ENCODE measurements at regions not wholly inside any gene's neighbourhood (a gene's known extent, or its start where the extent isn't known, plus 50 kb on each side); places are given as distances from the start of the nearest gene placed in this dataset.

GRCh38 chr12:41941079-41941478 lies 203.6 kb downstream of the GXYLT1 start:
- no peaks in the 10 kb centered on the region for H3K79me2 ChIP-seq (ENCODE audit: control insufficient read depth, low read length)
- H4K20me1 ChIP-seq (ENCODE audit: control insufficient read depth, insufficient read depth, low read depth, low read length), result no peaks in the 10 kb centered on the region
- H3K27me3 ChIP-seq (ENCODE audit: control insufficient read depth, low read length), result no peaks in the 10 kb centered on the region
- H3K9me3 ChIP-seq (ENCODE audit: control insufficient read depth, insufficient read depth, low read length), result no peaks in the 10 kb centered on the region; the same call in 1 of the 2 replicates
- no peak overlapping the region for H3K4me2 ChIP-seq (ENCODE audit: low read length)
- H3K4me1 ChIP-seq (ENCODE audit: control insufficient read depth, low read length), result no peaks in the 10 kb centered on the region
- H3F3A ChIP-seq (ENCODE audit: control insufficient read depth, insufficient read depth), result no peaks in the 10 kb centered on the region
- no peaks in the 10 kb centered on the region for H3K9me2 ChIP-seq (replicated peaks; ENCODE audit: control insufficient read depth, low read length)
- TF ChIP-seq CTCF (IDR thresholded peaks at IDR 0.05; ENCODE audit: low read depth, low read length, poor library complexity, severe bottlenecking) (no peak), EZH2phosphoT487 (IDR thresholded peaks at IDR 0.05; ENCODE audit: borderline replicate concordance, low read length) (no peak)
- H3K36me3 ChIP-seq (ENCODE audit: control insufficient read depth, low read length), result no peaks in the 10 kb centered on the region
- no peak overlapping the region for H3K4me3 ChIP-seq (ENCODE audit: low read length)
- no peak overlapping the region for H3K27ac ChIP-seq (ENCODE audit: low read depth, low read length)

DNA sequence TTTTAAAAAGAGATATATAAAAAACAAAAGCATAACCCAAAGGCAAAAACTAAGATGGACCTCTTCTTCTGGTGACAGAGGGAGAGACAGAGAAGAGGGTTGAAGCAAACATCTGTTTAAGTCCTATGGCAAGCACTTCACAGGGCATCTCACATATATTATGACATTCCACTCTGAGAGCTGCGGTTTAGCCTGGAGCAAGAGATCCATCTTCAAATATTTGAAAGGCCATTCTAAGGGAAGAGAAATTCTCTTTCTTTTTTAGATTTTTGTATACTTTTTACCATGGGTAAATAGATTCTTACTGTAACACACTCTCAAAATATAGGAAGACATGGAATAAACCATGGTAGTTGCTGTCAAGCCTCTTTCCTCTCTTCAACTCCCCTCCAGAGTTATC lies 204.1 kb downstream of the GXYLT1 start:
- no peaks in the 10 kb centered on the region for H3K27me3 ChIP-seq (ENCODE audit: control insufficient read depth, low read length)

DNA sequence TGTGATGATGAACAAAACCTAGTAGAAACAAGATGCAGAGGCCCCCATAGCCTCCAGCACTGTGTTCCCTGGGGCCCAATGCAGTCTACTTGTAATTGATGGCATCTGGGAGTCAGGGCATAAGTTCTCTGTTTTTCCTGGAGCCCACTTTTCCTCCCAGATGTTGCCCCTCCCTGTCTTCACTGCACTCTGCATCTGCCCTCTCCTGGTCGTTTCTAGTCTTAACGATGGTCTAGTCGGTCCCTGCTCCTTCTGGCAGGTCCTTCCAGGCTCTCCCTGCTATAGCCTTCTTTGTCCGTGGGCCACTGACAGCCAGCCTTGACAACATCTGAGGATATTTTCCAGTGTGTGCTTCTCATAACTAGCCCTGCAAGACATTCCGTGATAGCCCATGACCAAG lies 208.3 kb downstream of the GXYLT1 start:
- no peaks in the 10 kb centered on the region for H3K9me2 ChIP-seq (replicated peaks; ENCODE audit: control insufficient read depth, low read length)
- H3K4me1 ChIP-seq (ENCODE audit: control insufficient read depth, low read length), result peaks cover 4% of the 10 kb centered on the region; the same call in 1 of the 2 replicates
- no peaks in the 10 kb centered on the region for H3K9me3 ChIP-seq (ENCODE audit: control insufficient read depth, insufficient read depth, low read length)
- peaks cover 8% of the 10 kb centered on the region; the same call in 1 of the 2 replicates for H3K27me3 ChIP-seq (ENCODE audit: control insufficient read depth, low read length)
- H4K20me1 ChIP-seq (ENCODE audit: control insufficient read depth, insufficient read depth, low read depth, low read length), result no peaks in the 10 kb centered on the region
- no peak overlapping the region for H3K27ac ChIP-seq (ENCODE audit: low read depth, low read length)
- H3K79me2 ChIP-seq (ENCODE audit: control insufficient read depth, low read length), result no peaks in the 10 kb centered on the region
- TF ChIP-seq EZH2phosphoT487 (IDR thresholded peaks at IDR 0.05; ENCODE audit: borderline replicate concordance, low read length) (no peak), CTCF (IDR thresholded peaks at IDR 0.05; ENCODE audit: low read depth, low read length, poor library complexity, severe bottlenecking) (no peak)
- H3F3A ChIP-seq (ENCODE audit: control insufficient read depth, insufficient read depth), result no peaks in the 10 kb centered on the region
- no peak overlapping the region for H3K4me2 ChIP-seq (ENCODE audit: low read length)
- no peak overlapping the region for H3K4me3 ChIP-seq (ENCODE audit: low read length)
- H3K36me3 ChIP-seq (ENCODE audit: control insufficient read depth, low read length), result no peaks in the 10 kb centered on the region

More for the DNA sequence above, 204.1 kb downstream of the GXYLT1 start:
- Histone ChIP-seq H3K4me2 (ENCODE audit: low read length) (no peak overlapping the region), H3K27ac (ENCODE audit: low read depth, low read length) (no peak overlapping the region), H4K20me1 (ENCODE audit: control insufficient read depth, insufficient read depth, low read depth, low read length) (no peaks in the 10 kb centered on the region), H3K36me3 (ENCODE audit: control insufficient read depth, low read length) (no peaks in the 10 kb centered on the region), H3F3A (ENCODE audit: control insufficient read depth, insufficient read depth) (no peaks in the 10 kb centered on the region), H3K4me1 (ENCODE audit: control insufficient read depth, low read length) (no peaks in the 10 kb centered on the region), H3K9me3 (ENCODE audit: control insufficient read depth, insufficient read depth, low read length) (no peaks in the 10 kb centered on the region; the same call in 1 of the 2 replicates), H3K79me2 (ENCODE audit: control insufficient read depth, low read length) (no peaks in the 10 kb centered on the region), H3K4me3 (ENCODE audit: low read length) (no peak overlapping the region), H3K9me2 (replicated peaks; ENCODE audit: control insufficient read depth, low read length) (no peaks in the 10 kb centered on the region)
- TF ChIP-seq EZH2phosphoT487 (IDR thresholded peaks at IDR 0.05; ENCODE audit: borderline replicate concordance, low read length) (no peak), CTCF (IDR thresholded peaks at IDR 0.05; ENCODE audit: low read depth, low read length, poor library complexity, severe bottlenecking) (no peak)

All from DOHH2 (cell line).